Progenitor cell of endocrine pancreas (in vitro differentiated cells): ENCODE measurements at regions not wholly inside any gene's neighbourhood (a gene's known extent, or its start where the extent isn't known, plus 50 kb on each side); places are given as distances from the start of the nearest gene placed in this dataset.

Source experiments
- DNase-seq: peaks from one replicate; pipeline ENCODE4 v3.0.0; 2021; ENCODE audit warnings: low spot score; ENCODE audit not compliant: unreplicated experiment
- H3K27ac Mint-ChIP-seq: 2 replicates; pipeline ENCODE4 v1.8.0; 2021; ENCODE audit warnings: mild to moderate bottlenecking, moderate library complexity, mixed read lengths
- H3K27me3 Mint-ChIP-seq: 2 replicates; pipeline ENCODE4 v1.8.0; 2021; ENCODE audit warnings: mixed read lengths
- H3K36me3 Mint-ChIP-seq: 2 replicates; pipeline ENCODE4 v1.8.0; 2022; ENCODE audit warnings: mixed read lengths; ENCODE audit not compliant: insufficient read depth
- H3K4me1 Mint-ChIP-seq: 2 replicates; pipeline ENCODE4 v1.8.0; 2021; ENCODE audit warnings: low read depth, mixed read lengths
- H3K4me3 Mint-ChIP-seq: 2 replicates; pipeline ENCODE4 v1.8.0; 2021; ENCODE audit warnings: low read depth, mild to moderate bottlenecking, moderate library complexity, mixed read lengths
- H3K9me3 Mint-ChIP-seq: 2 replicates; pipeline ENCODE4 v1.8.0; 2021; ENCODE audit warnings: low read depth, mixed read lengths
- CTCF ChIP-seq: fragments of 200-600 bp; sonication (generic); IDR thresholded peaks from one replicate; pipeline ENCODE4 v1.5.0; 2021; ENCODE audit warnings: antibody characterized with exemption, mild to moderate bottlenecking; ENCODE audit not compliant: unreplicated experiment

GRCh38 chr6:137777687-137778075 is 89.4 kb upstream of the TNFAIP3 start:
- Mint-ChIP-seq H3K4me3 (no peak overlapping the region), H3K9me3 (no peaks in the 10 kb centered on the region), H3K27me3 (no peaks in the 10 kb centered on the region), H3K4me1 (peaks cover 4% of the 10 kb centered on the region), H3K27ac (no peak overlapping the region), H3K36me3 (no peaks in the 10 kb centered on the region)
- no peak for DNase-seq
- TF ChIP-seq CTCF = no peak

GRCh38 chr6:137779982-137780381 is 87.1 kb upstream of the TNFAIP3 start:
- Mint-ChIP-seq H3K27ac (no peak overlapping the region), H3K9me3 (no peaks in the 10 kb centered on the region), H3K36me3 (no peaks in the 10 kb centered on the region), H3K4me3 (no peak overlapping the region), H3K4me1 (peaks cover 5% of the 10 kb centered on the region), H3K27me3 (no peaks in the 10 kb centered on the region)
- TF ChIP-seq CTCF = no peak
- no peak for DNase-seq

- no peaks in the 10 kb centered on the region for H3K27me3 Mint-ChIP-seq
Observed at GRCh38 chr6:137780447-137781034, 86.5 kb upstream of the TNFAIP3 start.

GRCh38 chr6:137781639-137782038 is 85.4 kb upstream of the TNFAIP3 start:
- Mint-ChIP-seq H3K4me3 (no peak overlapping the region), H3K36me3 (no peaks in the 10 kb centered on the region)
- TF ChIP-seq CTCF = no peak

More at GRCh38 chr6:137780447-137781034, 86.5 kb upstream of the TNFAIP3 start:
- no peak for DNase-seq
- Mint-ChIP-seq H3K36me3 (no peaks in the 10 kb centered on the region), H3K4me3 (no peak overlapping the region), H3K9me3 (no peaks in the 10 kb centered on the region), H3K27ac (peak overlapping the region; percentile 14), H3K4me1 (peaks cover 5% of the 10 kb centered on the region)
- TF ChIP-seq CTCF = no peak

GRCh38 chr6:137782166-137783039 is 84.7 kb upstream of the TNFAIP3 start:
- peaks cover 5% of the 10 kb centered on the region for H3K4me1 Mint-ChIP-seq
- no peaks in the 10 kb centered on the region for H3K9me3 Mint-ChIP-seq
- H3K4me3 Mint-ChIP-seq = no peak overlapping the region
- no peak for DNase-seq
- H3K27me3 Mint-ChIP-seq = no peaks in the 10 kb centered on the region
- H3K36me3 Mint-ChIP-seq = no peaks in the 10 kb centered on the region
- H3K27ac Mint-ChIP-seq = no peak overlapping the region
- no peak for TF ChIP-seq CTCF

More at GRCh38 chr6:137781639-137782038, 85.4 kb upstream of the TNFAIP3 start:
- Mint-ChIP-seq H3K27me3 (no peaks in the 10 kb centered on the region), H3K9me3 (no peaks in the 10 kb centered on the region), H3K27ac (no peak overlapping the region), H3K4me1 (peaks cover 5% of the 10 kb centered on the region)
- no peak for DNase-seq
